ENCODE measurements at regions not wholly inside any gene's neighbourhood (a gene's known extent, or its start where the extent isn't known, plus 50 kb on each side); places are given as distances from the start of the nearest gene placed in this dataset.

- ATAC-seq = peak; percentile 55
- intact Hi-C loops (cut with micrococcal nuclease) = no loop called here
- no TSS peak for BruUV-seq (replicated peaks)
- Histone ChIP-seq H3K4me2 (ENCODE audit: low read length) (peak overlapping the region; percentile 26; the same call in 1 of the 2 replicates), H3K4me3 (replicated peaks in 1 of 2; ENCODE audit: low read depth in 1 of 2, low read length in 2 of 2) (no peak overlapping the region), H3K4me1 (ENCODE audit: control insufficient read depth in 1 of 2, insufficient read depth in 2 of 2, low read length in 2 of 2) (peaks cover 7 to 10% of the 10 kb centered on the region in 2 experiments), H3K27me3 (ENCODE audit: insufficient read depth, low read length) (no peaks in the 10 kb centered on the region), H3K79me2 (ENCODE audit: insufficient read depth, low read length) (no peaks in the 10 kb centered on the region), H3K9ac (ENCODE audit: low read length) (no peak overlapping the region), H3K9me2 (ENCODE audit: insufficient read depth) (no peaks in the 10 kb centered on the region), H2AFZ (ENCODE audit: low read depth, low read length, poor library complexity, severe bottlenecking) (no peak overlapping the region), H3K9me3 (ENCODE audit: control insufficient read depth in 1 of 2, insufficient read depth in 1 of 2, low read depth in 1 of 2, low read length in 2 of 2) (no peaks in the 10 kb centered on the region), H3K36me3 (ENCODE audit: control insufficient read depth in 1 of 2, insufficient read depth in 2 of 2, low read length in 2 of 2) (no peaks in the 10 kb centered on the region), H4K20me1 (ENCODE audit: insufficient read depth) (no peaks in the 10 kb centered on the region), H3K27ac (ENCODE audit: low read depth, low read length) (no peak overlapping the region)
- CTCF ChIA-PET = no interaction called here
- RAD21 ChIA-PET (ENCODE audit: low non-redundant PET in 1 of 2, low total read pairs in 2 of 2, uncharacterized antibody in 2 of 2, unreplicated experiment in 2 of 2) = no interaction called here
- peak; percentile 56 for TF ChIP-seq SRF (IDR thresholded peaks at IDR 0.05; ENCODE audit: low read depth)
- TF ChIP-seq SP1 (IDR thresholded peaks at IDR 0.05; ENCODE audit: low read depth) = peak; percentile 35; the same call in 1 of the 2 replicates
- TF ChIP-seq JUND (IDR thresholded peaks at IDR 0.05) = no peak
- TF ChIP-seq SIN3A (IDR thresholded peaks at IDR 0.05; ENCODE audit: low read depth) = no peak
- no peak for TF ChIP-seq EGR1 (IDR thresholded peaks at IDR 0.05; ENCODE audit: low read depth)
- TF ChIP-seq, protein P1, sequence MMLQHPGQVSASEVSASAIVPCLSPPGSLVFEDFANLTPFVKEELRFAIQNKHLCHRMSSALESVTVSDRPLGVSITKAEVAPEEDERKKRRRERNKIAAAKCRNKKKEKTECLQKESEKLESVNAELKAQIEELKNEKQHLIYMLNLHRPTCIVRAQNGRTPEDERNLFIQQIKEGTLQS (IDR thresholded peaks at IDR 0.05) = no peak
- no peak for TF ChIP-seq ZNF274 (IDR thresholded peaks at IDR 0.05; ENCODE audit: low read depth, low read length)
- no peak for TF ChIP-seq YY1 (IDR thresholded peaks at IDR 0.05; ENCODE audit: extremely low read depth, insufficient replicate concordance, low read depth, low read length)
- TF ChIP-seq, protein P2, sequence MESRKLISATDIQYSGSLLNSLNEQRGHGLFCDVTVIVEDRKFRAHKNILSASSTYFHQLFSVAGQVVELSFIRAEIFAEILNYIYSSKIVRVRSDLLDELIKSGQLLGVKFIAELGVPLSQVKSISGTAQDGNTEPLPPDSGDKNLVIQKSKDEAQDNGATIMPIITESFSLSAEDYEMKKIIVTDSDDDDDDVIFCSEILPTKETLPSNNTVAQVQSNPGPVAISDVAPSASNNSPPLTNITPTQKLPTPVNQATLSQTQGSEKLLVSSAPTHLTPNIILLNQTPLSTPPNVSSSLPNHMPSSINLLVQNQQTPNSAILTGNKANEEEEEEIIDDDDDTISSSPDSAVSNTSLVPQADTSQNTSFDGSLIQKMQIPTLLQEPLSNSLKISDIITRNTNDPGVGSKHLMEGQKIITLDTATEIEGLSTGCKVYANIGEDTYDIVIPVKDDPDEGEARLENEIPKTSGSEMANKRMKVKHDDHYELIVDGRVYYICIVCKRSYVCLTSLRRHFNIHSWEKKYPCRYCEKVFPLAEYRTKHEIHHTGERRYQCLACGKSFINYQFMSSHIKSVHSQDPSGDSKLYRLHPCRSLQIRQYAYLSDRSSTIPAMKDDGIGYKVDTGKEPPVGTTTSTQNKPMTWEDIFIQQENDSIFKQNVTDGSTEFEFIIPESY (IDR thresholded peaks at IDR 0.05; ENCODE audit: extremely low read depth, insufficient replicate concordance, low read length) = no peak
- TF ChIP-seq ZFX (IDR thresholded peaks at IDR 0.05) = no peak
- TF ChIP-seq CEBPB (IDR thresholded peaks at IDR 0.05; ENCODE audit: low read depth) = peak; percentile 59
- TF ChIP-seq POLR2AphosphoS5 (IDR thresholded peaks at IDR 0.05; ENCODE audit: low read depth, low read length) = no peak
- no peak for TF ChIP-seq FOSL1 (IDR thresholded peaks at IDR 0.05; ENCODE audit: low read depth)
- TF ChIP-seq REST (IDR thresholded peaks at IDR 0.05; ENCODE audit: low read depth) = no peak
- no peak for TF ChIP-seq ELF1 (IDR thresholded peaks at IDR 0.05; ENCODE audit: borderline replicate concordance, low read depth)
- POLR2A ChIA-PET = no interaction called here
- peak; percentile 16 for DNase-seq (ENCODE audit: low read depth, low spot score)
Measured at GRCh38 chr12:67517181-67517887, 131.2 kb upstream of the DYRK2 start.
